ENCODE measurements at regions not wholly inside any gene's neighbourhood (a gene's known extent, or its start where the extent isn't known, plus 50 kb on each side); places are given as distances from the start of the nearest gene placed in this dataset.
A peak's percentile ranks its signal among the peaks of the same experiment; 100 is the strongest.
"Not testable (repeated sequence)": the region's sequence is repeated elsewhere in the genome, so short reads cannot be mapped to it uniquely, and the experiment has no call there.

DNA sequence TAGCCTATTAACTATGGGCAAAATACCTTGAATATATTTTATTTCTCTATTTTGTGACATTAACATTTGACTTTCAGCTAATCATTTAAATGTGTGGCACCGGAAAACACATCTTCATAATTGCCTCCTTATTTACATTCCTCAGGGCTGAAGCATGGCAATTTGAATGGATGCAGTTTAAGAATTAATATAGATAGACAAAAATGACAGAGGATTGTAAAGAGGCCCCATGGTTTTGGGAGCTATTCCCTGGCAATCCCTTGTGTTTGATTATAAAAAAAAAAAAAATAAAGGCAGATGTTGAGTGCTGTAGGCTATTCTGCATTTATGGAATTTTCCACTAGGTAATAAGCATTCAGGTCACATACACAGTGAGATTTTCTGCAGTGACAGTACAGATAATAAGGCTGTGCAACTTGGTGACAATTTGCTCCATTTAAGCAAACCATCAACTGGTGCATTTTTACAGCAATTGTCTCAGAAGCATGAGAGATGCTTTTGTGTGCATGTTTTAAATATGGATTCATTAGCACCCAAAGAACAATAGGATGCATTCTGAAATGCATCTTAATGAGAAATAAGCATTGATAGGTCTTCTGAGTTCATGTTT, 123.2 kb upstream of the SLC38A4 start:
- DNase-seq: no peak

DNA sequence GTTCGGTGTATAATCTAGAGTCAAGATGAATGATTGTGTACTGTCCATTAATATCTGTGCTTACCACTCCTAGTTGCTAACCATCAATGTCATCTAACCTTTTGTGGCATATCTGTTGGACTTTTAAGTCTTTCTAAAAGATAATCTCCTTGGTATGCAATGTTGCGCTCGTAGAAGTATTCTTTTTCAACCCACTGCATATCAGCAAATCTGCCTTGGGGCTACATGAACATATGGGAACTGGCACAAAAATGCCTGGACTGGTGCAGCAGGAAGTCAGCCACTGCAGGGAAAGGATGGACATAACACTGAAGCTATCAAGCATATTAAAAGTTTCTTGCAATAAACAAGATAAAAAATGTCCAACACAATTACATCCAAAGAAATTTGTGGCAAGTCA, 124.3 kb upstream of the SLC38A4 start:
- no peak for DNase-seq

DNA sequence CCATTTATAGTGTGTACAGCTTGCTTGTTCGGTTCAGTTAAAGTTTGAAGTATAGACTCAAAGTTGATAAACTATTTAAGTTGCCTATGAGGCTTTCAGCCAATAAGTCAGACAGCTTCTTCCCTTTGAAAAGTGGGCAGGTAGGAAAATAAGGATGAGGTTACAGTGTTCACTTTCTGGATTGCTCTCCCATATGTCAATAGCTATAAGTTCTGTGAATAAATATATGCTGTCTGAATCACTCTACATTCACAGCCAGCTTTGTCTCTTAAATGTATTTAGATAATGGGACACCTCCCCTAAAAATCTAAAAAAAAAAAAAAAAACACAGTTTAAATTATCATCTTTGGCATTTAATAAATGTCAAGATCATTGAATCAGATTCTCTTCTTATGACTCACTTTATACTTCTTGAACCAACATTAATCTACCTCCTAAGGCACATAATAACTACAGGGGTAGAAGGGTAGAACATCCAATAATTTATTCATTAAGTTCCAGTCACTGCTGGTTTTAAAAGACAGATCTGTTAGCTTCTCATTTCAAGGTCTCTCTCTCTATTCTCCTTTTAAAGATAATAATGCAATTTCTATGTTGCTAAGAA, 126.4 kb upstream of the PCED1B start:
- DNase-seq: no peak

GRCh38 chr12:46956451-46957035, 122.9 kb upstream of the PCED1B start:
- no peak for DNase-seq

- no peak for DNase-seq
Measured at GRCh38 chr12:46958053-46958452, 121.4 kb upstream of the PCED1B start.

GRCh38 chr12:46958599-46959290, 120.7 kb upstream of the PCED1B start:
- no peak for DNase-seq

GRCh38 chr12:46959502-46959901, 119.9 kb upstream of the PCED1B start:
- DNase-seq: no peak

GRCh38 chr12:46960681-46961080, 118.7 kb upstream of the PCED1B start:
- no peak for DNase-seq

- no peak for DNase-seq
Measured at GRCh38 chr12:46963191-46963590, 116.2 kb upstream of the PCED1B start.

GRCh38 chr12:46963977-46964971, 115.1 kb upstream of the PCED1B start:
- DNase-seq: no peak

- no peak for DNase-seq
Measured at GRCh38 chr12:46965137-46965536, 114.3 kb upstream of the PCED1B start.

GRCh38 chr12:46965880-46966279, 113.5 kb upstream of the PCED1B start:
- DNase-seq: no peak

GRCh38 chr12:46970636-46971035, 108.8 kb upstream of the PCED1B start:
- DNase-seq: no peak

- DNase-seq: not testable (repeated sequence)
Measured at GRCh38 chr12:46973937-46974336, 105.5 kb upstream of the PCED1B start.

DNA sequence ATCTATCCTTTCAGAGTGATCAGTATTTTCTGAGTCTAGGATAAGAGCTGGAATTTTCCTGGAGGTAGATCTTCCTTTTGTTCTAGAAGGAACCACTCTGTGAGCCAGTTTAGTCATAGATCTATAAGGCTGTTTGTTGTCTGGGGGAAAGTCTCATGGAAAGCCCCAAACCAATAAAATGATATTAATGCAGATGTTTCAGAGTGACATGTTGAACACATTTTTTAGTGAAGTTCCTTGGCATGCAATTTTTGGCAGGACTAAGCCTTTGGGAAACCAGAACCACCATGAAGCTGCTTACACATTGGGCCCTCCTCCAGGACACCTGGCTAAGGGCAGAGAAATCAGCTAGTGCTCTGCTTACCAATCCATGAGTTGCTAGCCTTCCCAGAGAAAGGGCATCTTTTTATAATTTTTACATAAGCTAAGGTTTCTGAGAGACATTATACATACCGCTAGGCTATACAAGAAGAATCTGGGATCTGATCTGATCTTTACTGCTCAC, 101.5 kb upstream of the PCED1B start:
- no peak for DNase-seq

DNA sequence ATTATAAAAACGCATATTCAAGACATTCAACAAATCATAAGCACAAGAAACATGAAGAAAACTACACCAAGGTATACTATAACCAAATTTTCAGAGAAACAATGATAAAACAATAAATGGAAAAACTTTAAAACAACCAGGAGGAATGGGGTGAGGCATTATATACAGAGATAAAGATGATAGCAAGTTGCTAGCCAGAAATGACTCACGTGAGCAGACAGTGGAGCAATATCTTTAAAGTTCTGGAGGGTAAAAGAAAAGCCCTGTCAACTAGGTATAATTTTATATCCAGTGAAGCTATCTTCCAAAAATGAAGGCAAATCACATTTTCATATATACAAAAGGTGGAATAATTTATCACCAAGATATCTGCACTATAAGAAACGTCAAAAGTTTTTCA, 97.8 kb upstream of the PCED1B start:
- DNase-seq: no peak

DNA sequence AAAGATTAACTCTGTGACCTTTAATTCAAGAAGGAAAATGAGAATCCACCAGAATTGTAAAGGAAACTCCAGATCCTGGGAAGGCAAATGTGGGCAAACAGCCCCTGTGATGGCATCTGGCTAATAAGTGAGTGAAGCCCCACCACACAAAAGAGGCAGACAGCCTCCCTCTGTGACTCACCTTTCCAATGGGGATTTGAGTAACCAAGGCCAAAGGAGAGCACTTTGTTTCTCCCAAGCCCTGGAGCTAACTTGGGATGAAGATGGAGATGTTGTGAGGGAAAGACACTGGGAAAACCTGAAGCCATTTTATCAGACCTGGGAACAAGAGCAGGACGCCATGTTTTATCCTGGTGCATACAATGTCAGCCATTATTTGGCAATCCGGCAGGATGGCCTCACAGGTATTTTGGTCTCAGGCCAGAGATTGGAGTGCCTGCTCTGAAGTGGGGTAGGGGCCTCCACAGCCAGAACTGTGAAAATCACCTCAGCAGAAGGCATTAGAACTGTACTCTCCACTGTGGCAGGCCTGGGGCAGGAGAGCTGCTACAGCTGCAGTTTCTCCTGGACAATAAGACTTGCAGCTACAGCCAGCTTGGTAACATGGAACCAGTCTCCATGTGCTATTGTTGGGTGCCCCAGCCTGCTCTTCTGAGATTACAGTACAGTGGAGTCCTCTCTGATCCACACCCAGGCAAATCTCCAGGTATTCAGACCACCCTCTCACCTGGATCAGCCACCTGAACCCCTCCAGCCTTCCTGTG, 96.6 kb upstream of the PCED1B start:
- no peak for DNase-seq

DNA sequence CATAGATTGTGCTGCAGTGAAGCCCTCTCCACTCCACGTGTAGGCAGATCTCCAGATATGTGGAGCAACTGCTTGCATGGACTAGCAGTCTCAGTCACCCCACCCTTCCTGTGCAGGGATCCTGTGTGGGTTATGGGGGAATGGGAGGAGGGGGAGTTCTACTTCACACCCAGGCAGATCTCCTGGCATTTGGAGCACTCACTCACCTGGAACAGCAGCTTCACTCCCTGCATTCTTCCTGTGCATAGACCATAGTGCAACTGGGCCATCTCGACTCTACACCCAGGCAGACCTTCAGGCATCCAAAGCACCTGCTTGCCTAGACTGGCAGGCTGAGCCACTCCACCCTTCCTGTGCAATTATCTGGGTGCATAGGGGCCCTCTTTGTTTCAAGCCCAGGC, 96.0 kb upstream of the PCED1B start:
- DNase-seq: no peak

- peak; percentile 21 for DNase-seq
Measured at GRCh38 chr12:46983959-46984841, 95.2 kb upstream of the PCED1B start.

DNA sequence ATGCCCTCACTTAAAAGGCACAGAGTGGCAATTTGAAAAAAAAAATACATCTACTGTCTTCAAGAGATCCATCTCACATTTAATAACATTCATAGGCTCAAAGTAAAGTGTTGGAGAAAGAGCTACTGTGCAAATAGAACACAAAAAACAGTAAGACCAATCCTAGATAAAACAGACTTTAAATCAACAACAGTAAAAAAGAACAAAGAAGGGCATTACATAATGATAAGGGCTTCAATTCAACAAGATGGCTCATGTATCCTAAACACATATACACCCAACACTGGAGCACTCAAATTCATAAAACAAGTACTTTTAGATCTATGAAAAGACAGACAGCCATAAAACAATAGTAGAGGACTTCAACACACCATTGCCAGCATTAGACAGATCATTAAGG, 93.6 kb upstream of the PCED1B start:
- DNase-seq: no peak

GRCh38 chr12:46988122-46988521, 91.3 kb upstream of the PCED1B start:
- DNase-seq: not testable (repeated sequence)
